GM21515 (cell line): ENCODE measurements at regions not wholly inside any gene's neighbourhood (a gene's known extent, or its start where the extent isn't known, plus 50 kb on each side); places are given as distances from the start of the nearest gene placed in this dataset.

Experiments used
- ATAC-seq: cut with Tn5 transposase; IDR thresholded peaks from one replicate; pipeline ENCODE4 v1.9.1; 2021; ENCODE audit not compliant: unreplicated experiment

DNA sequence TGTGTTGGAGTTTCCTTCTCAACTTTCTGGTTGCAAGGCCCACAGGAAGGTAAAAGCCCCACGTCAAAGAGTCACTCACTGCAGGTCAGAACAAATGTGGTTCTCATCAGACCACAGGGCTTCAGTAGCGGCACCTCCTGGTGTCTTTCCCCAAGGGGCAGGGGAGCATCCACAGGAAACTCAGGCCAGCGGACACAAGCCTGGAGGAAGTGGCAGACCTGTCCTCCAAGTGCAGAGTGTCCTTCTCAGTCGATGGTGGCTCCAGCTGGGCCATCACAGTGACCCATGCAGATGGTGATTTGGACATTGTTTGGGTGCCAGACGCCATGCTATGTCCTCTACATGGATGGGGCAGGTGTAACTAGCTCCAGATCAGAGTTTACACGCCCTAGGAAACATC, 84.9 kb downstream of the ACKR3 start:
- no peak for ATAC-seq

- no peak for ATAC-seq
Measured at GRCh38 chr2:236656166-236656565, 86.5 kb downstream of the ACKR3 start.

- ATAC-seq, result no peak
Measured at GRCh38 chr2:236656721-236657120, 87.1 kb downstream of the ACKR3 start.

GRCh38 chr2:236657215-236657614, 87.6 kb downstream of the ACKR3 start:
- no peak for ATAC-seq

GRCh38 chr2:236657801-236658200, 88.2 kb downstream of the ACKR3 start:
- ATAC-seq, result no peak

DNA sequence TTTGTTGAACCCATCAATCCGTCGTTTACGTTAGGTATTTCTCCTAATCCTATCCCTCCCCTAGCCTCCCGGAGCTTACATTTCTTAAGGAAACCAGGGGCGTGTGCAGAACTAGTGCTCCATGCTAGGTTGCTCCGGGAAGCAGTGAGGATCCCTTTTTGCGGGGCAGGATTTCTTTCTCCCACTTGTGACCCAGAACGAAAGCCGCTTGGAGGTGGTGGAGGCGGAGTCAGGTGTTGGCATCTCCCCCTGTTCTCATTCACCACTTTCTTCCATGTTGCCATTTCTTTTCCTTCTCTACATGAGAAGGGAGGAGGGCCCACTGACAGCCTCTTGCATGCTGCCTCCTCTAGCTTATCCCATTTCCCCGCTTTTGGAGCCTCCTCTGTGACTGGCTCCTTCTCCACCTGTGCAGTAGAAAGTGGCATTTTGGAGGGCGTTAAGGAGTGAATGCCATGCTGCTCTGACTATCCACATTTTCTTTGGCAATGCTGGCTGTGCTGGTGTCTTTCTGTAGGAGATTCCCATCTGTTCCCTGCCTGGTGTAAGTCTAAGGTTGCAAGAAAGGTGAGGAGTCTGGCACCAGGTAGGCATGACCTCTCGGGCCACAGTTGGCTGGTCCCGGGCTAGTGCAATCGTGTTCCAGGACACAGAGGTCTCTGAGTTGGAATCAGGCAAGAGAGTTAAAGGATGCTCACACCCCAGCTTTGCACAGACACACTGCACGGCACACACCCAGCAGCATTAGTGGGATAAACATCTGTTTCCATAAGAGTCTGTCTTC, 89.5 kb downstream of the ACKR3 start:
- no peak for ATAC-seq

DNA sequence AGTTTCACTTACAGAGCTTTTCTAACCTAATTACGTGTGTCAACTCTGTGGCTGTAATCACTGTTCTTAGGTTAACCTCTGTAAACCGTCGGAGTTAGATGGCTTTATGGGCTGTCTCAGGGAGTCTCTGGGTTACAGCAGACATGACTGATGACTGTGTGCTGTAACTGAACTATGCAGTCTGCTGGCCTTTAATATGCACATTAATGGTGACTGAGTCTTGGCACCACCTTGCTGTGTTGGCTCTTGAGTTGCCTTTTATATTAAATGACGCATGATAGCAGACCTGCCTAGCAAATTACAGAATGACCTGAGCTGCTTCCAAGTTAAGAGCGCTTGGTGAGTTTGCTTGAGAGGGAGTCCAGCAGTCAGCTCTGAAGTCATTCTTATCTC, 90.1 kb downstream of the ACKR3 start:
- no peak for ATAC-seq

GRCh38 chr2:236661061-236661761, 91.6 kb downstream of the ACKR3 start:
- no peak for ATAC-seq

DNA sequence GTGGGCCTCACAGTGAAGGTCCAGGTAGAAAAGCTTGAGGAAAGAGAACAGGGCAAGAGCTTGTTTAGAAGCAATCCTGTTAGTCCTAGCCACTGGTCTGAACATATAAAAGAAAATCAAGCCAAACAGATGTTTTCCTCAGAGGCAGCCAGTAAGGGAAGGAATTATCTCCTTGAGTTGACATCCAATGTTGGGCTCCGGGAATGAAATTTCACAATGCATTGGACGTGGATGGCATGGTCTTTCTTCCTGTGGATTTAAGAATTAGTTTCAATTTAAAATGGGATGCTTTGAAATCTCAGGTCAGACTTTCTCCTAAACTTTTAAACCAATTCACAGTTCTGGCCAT, 92.1 kb downstream of the ACKR3 start:
- no peak for ATAC-seq

DNA sequence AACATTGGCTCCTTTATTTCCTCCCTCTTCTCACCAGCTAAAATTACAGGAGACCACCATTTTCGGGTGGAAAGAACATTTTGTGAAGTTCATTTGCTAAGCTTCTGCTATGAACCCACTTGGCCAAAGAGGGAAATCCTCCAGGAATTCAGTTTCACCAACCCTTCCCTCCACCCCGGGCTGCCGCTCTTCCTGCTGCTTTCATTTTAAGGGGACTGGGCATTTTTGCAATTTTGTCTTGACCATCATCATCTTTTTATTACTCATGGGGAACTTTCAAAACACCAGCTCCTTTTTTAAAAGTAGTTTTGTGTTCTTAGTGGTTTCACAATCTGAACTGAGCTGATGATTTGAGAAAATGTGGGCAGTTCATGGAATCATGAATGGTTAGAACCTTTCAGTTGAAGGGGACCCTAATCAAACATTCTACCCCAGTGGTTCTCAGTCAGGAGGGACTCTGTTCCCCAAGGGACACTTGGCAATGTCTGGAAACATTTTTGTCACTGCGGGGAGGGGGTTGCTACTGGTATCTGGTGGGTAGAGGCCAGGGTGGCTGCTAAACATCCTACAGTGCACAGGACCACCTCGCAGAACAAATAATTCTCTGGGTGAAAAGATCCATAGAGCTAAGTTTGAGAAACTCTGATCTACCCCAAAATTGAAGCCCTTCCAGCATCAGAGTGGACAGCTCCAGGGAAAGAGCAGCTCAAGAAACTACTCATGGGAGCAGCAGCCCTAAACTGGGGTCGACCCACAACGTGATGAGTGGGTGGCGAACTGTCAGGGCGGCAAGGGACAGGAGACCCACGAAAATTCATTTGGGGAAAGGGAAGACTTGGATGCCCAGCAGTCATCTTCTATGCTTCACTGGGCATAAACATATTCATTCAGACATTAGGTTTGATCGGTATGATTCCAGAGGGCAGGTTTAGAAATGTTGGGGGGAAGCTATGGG, 92.9 kb downstream of the ACKR3 start:
- ATAC-seq, result no peak

DNA sequence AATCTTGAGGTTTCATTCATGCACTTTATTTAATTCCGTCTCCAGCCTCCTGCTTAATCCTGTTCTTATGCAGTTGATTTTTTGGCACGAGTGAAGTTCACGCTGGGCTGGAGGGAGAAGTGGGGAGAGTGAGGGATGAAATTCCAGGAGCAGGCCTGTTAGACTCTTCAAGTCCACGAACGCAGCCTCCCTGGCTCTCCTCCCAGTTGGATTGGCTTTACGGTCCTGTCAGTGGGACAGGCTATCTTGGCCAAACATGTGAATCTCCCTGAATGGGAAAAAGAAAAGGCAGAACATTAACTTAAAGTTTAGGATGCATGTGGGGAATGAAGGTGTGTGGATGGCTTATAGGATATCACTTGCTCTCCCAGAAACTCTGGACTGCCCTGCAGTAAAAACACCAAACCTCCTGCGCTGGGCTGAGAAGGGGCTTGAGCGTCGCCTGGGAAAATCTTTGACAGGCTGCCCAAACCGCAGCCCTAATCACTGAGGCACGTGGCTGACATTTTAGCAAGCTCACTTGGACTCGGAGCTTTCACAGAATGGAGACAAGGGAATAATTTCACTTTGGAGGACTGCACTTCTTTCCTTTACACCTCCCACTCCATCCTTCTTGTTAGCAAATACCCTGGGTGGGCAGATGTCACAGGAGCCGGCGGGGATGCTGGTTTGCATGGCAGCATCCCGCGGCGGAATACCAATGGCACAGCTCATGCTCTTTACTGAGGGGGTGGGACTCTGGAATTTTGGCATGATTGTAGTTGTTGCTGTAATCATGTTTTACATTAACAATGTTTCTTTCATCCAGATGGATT, 93.9 kb downstream of the ACKR3 start:
- no peak for ATAC-seq

DNA sequence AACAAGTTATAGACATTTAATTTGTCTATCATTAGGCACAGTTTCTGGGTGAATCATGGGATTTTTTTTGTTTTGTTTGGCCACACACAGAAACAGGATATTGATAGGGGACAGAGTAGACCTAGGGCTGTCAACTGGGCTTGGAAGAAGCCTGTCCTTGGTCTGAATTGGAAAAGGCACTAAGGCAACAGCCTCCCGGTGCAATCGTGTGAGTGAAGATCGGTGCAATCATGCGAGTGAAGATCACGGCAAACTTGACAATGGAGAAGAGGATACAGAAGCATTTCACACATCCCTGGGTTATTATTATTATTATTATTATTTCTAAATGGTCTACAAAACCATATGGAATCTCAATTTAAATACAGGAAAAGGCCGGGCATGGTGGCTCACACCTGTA, 94.5 kb downstream of the ACKR3 start:
- ATAC-seq, result no peak

DNA sequence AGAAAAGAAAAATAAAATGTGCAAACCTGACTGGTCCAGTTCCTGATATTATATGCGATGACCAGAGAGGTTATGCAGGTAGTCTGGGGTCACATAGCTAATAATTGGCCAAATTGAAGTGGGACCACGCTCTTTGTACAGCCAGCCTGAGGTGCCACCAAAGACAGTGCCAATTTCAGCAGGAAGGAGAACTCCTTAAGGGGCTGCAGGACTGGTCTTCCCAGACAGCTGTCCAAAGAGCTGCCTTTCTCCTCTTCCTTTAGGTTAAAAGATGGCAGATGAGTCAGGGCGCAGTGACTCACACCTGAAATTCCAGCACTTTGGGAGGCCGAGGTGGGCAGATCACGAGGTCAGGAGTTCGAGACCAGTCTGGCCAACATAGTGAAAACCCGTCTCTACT, 95.5 kb downstream of the ACKR3 start:
- ATAC-seq, result no peak

DNA sequence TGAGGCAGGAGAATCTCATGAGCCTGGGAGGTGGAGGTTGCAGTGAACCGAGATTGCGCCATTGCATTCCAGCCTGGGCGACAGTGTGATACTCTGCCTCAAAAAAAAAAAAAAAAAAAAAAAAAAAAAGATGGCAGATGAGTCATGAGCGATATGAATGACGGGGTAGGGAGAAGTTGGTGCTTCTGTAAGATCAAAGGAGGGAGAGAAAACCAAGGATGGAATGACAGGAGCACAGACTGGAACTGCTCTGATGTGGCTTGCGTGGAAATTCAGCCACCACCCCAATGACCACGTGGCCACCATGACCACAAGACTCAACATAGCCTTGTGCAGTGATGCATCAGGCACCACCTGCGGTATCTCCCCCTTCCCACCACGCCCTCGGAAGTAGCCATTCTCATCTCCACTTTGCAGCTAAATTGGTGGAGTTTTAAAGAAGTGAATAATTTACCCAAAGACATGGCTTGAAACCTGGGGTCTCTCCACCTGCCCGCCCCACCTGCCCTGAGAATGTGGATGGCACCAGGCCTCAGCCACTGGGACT, 96.0 kb downstream of the ACKR3 start:
- ATAC-seq, result no peak

DNA sequence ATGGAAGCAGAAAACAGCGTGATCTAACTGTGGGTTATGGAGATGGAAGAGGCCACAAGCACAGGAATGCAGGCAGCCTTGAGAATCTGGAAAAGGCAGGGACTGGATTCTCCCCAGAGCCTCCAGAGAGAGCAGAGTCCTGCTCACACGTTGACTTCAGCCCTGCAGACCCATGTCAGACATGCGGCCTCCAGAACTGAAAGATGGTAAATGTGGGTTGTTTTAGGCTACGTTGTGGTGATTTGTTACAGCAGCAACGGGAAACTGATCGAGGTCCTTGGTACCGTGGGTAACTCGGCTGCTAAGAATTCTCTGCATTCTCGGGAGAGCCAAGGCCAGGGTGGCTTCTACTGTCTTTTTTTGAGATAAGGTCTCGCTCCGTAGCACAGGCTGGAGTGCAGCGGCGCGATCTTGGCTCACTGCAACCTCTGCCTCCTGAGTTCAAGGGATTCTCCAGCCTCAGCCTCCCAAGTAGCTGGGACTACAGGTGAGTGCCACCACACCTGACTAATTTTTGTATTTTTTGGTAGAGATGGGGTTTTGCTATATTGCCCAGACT, 97.1 kb downstream of the ACKR3 start:
- no peak for ATAC-seq

- no peak for ATAC-seq
Measured at GRCh38 chr2:236667526-236667925, 97.9 kb downstream of the ACKR3 start.

GRCh38 chr2:236668531-236668969, 98.9 kb downstream of the ACKR3 start:
- ATAC-seq, result no peak

- ATAC-seq, result no peak
Measured at GRCh38 chr2:236670235-236670620, 100.6 kb downstream of the ACKR3 start.

DNA sequence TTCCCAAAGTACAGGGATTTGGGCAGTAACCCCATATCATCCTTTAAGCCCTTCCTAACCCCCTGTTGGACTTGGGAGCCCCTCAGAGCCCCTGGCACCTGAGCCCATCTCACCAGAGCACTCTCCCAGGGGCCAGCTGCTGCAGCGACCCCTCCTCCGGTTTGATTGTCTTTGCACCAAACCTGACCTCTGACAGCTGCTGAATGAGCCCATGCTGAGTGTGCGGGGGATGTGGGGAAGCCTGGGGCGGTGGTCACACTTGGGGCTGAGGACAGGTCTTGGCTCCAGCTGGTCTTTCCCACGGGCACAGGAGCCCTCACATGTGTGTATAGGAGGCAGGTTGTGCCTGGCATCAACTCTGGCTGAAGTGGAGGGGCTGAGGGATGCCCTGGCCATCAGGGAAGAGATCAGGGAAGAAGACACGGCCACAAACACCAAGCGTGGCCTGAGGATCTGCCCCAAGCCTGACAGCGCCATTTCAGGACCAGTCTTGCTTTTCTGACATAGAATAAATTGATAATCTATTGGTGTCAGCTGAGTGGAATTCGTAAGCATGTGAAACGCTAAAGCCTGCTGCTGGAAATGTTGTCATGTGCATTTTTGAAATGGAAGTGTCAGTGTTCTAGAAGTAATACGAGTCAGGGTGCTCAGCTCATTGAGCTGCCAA, 102.4 kb downstream of the ACKR3 start:
- no peak for ATAC-seq

DNA sequence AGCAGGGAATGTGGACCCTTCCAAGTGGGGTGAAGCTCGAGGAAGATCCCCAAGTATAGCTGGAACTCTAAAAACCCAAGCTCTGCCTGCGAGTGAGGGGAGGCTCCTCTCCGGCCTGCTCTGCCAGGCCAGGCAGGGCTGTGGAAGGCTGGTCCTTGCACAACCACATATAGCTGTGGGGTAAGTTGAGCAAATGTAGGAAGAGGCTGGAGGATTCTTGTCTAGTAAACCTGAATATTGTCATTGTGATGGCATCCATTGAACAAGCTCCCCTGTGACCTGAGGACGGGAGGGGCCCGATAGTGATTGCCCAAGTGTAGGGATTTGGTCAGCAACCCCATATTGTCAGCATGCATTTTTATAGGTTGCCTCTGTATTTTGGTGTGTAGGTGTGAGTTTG, 103.0 kb downstream of the ACKR3 start:
- ATAC-seq, result no peak
